ENCODE measurements at regions not wholly inside any gene's neighbourhood (a gene's known extent, or its start where the extent isn't known, plus 50 kb on each side); places are given as distances from the start of the nearest gene placed in this dataset.
A peak's percentile ranks its signal among the peaks of the same experiment; 100 is the strongest.

DNA sequence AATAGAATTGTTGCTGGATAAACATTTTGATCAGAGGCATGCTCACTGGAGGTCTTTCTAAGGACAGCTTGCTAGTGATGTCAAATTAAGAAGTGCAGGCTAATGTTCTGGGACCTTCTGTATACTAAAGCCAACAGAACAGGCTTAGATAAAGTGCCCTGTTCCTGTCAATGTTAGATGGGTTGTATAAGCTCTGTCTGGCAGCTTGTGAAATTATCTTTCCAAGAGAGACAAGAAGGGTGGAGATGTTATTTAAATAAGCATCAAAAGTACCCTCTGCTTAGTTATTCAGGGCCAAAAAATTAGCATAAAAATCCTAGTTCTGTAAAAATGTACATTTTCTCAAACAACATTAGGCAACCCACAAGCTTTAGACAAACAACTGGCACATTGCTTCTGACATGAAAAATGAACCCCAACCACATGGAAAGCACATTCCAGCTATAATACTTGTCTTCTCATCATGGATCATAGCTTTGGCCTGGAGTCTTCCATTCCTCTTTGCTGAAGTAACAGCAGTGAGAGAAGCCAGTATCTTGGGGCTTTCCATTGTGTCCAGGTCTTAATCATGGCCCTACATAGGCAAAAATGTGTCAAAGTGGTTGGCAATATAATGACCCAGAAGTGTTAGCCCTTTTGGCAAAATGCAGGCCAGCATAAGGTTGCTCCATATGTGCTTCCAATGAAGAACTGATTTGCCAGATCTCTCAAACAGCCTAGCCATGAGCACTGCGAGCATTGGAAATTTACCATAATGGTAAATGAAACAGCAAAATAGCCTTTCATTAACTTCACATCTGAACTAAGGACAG is 478.1 kb upstream of the ZNF804A start:
- Histone ChIP-seq H3K56ac (ENCODE audit: low read length) (no peak overlapping the region), H2BK15ac (replicated peaks; ENCODE audit: low read depth) (no peak overlapping the region), H3K23ac (ENCODE audit: low read length) (no peak overlapping the region), H3K4ac (ENCODE audit: low read depth, low read length) (no peak overlapping the region), H3K9ac (ENCODE audit: low read length) (no peak overlapping the region), H3K27me3 (ENCODE audit: insufficient read depth, low read length, poor library complexity) (no peaks in the 10 kb centered on the region), H4K8ac (ENCODE audit: low read depth, low read length) (no peak overlapping the region), H4K5ac (ENCODE audit: low read length) (no peak overlapping the region), H3K4me1 (ENCODE audit: control insufficient read depth, low read depth, low read length) (no peaks in the 10 kb centered on the region), H2BK5ac (ENCODE audit: low read length) (no peak overlapping the region), H3K27ac (ENCODE audit: low read depth, low read length) (no peak overlapping the region), H3K36me3 (ENCODE audit: control insufficient read depth, insufficient read depth, low read length) (no peaks in the 10 kb centered on the region), H2AK5ac (ENCODE audit: low read length) (no peak overlapping the region), H3K18ac (ENCODE audit: low read length) (no peak overlapping the region), H3K79me2 (ENCODE audit: control insufficient read depth, insufficient read depth, low read length) (no peaks in the 10 kb centered on the region), H3K4me3 (ENCODE audit: low read length) (no peak overlapping the region), H2BK120ac (ENCODE audit: low read depth, low read length) (no peak overlapping the region), H3K79me1 (ENCODE audit: low read length) (no peaks in the 10 kb centered on the region), H3K4me2 (ENCODE audit: low read length) (no peak overlapping the region)
- no peak for DNase-seq
- WGBS (ENCODE audit: extremely low coverage, insufficient coverage, low lambda C conversion rate) = no CpG with 5 or more reads among the region's 1 CpG

DNA sequence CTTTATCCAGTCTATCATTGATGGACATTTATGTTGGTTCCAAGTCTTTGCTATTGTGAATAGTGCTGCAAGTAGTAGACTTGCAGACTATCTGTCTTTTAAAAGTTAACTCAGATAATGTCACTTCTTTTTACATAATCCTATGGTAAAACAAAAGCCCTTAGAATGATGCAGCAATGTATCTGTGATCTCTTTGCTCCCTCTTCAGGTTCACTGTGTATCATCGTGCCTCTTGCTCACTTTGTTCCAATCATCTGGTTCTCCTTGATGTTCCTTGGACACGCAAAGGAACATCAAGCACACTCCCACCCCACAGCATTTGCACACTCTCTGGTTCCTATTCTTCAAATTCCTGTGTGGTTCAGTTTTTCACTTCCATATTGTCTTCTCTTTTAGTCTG is 472.5 kb upstream of the ZNF804A start:
- Histone ChIP-seq H3K56ac (ENCODE audit: low read length) (no peak overlapping the region), H3K4ac (ENCODE audit: low read depth, low read length) (no peak overlapping the region), H4K8ac (ENCODE audit: low read depth, low read length) (no peak overlapping the region), H3K4me3 (ENCODE audit: low read length) (no peak overlapping the region), H3K27me3 (ENCODE audit: insufficient read depth, low read length, poor library complexity) (no peaks in the 10 kb centered on the region), H3K23ac (ENCODE audit: low read length) (no peak overlapping the region), H2AK5ac (ENCODE audit: low read length) (no peak overlapping the region), H3K18ac (ENCODE audit: low read length) (no peak overlapping the region), H3K36me3 (ENCODE audit: control insufficient read depth, insufficient read depth, low read length) (no peaks in the 10 kb centered on the region), H2BK15ac (replicated peaks; ENCODE audit: low read depth) (no peak overlapping the region), H2BK120ac (ENCODE audit: low read depth, low read length) (no peak overlapping the region), H3K79me1 (ENCODE audit: low read length) (no peaks in the 10 kb centered on the region), H3K9ac (ENCODE audit: low read length) (no peak overlapping the region), H3K27ac (ENCODE audit: low read depth, low read length) (no peak overlapping the region), H3K4me2 (ENCODE audit: low read length) (no peak overlapping the region), H3K4me1 (ENCODE audit: control insufficient read depth, low read depth, low read length) (no peaks in the 10 kb centered on the region), H3K79me2 (ENCODE audit: control insufficient read depth, insufficient read depth, low read length) (no peaks in the 10 kb centered on the region), H4K5ac (ENCODE audit: low read length) (no peak overlapping the region), H2BK5ac (ENCODE audit: low read length) (no peak overlapping the region)
- WGBS (ENCODE audit: extremely low coverage, insufficient coverage, low lambda C conversion rate) = no CpG with 5 or more reads among the region's 2 CpGs
- peak; percentile 4 for DNase-seq

DNA sequence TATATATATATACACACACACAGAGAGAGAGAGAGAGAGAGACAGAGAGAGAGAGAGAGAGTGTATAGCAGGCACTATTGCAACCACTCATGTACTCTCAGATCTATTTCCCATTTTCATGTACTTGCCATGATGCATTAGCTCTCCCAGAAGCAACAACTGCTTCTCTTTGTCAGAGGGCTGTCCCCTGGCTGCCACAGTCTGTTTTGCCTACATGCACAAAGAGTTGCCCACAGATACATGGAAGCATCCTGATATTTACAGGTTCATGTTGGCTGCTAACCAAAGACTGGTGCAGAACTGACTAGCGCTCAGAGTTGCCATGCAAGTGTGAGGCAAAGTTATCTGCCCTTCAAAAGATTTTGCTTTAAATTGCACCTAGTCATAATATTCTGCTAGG is 469.3 kb upstream of the ZNF804A start:
- no peak overlapping the region for H4K8ac ChIP-seq (ENCODE audit: low read depth, low read length)
- no peak overlapping the region for H3K18ac ChIP-seq (ENCODE audit: low read length)
- H3K27me3 ChIP-seq (ENCODE audit: insufficient read depth, low read length, poor library complexity) = no peaks in the 10 kb centered on the region
- H2BK5ac ChIP-seq (ENCODE audit: low read length) = no peak overlapping the region
- H3K4me1 ChIP-seq (ENCODE audit: control insufficient read depth, low read depth, low read length) = no peaks in the 10 kb centered on the region
- H2BK120ac ChIP-seq (ENCODE audit: low read depth, low read length) = no peak overlapping the region
- no peaks in the 10 kb centered on the region for H3K79me1 ChIP-seq (ENCODE audit: low read length)
- H3K79me2 ChIP-seq (ENCODE audit: control insufficient read depth, insufficient read depth, low read length) = no peaks in the 10 kb centered on the region
- WGBS (ENCODE audit: extremely low coverage, insufficient coverage, low lambda C conversion rate) = no CpG with 5 or more reads among the region's 1 CpG
- no peak overlapping the region for H3K4ac ChIP-seq (ENCODE audit: low read depth, low read length)
- no peak overlapping the region for H3K4me2 ChIP-seq (ENCODE audit: low read length)
- H3K23ac ChIP-seq (ENCODE audit: low read length) = no peak overlapping the region
- no peak overlapping the region for H3K56ac ChIP-seq (ENCODE audit: low read length)
- no peak overlapping the region for H3K9ac ChIP-seq (ENCODE audit: low read length)
- no peak overlapping the region for H3K4me3 ChIP-seq (ENCODE audit: low read length)
- no peak overlapping the region for H2BK15ac ChIP-seq (replicated peaks; ENCODE audit: low read depth)
- H3K36me3 ChIP-seq (ENCODE audit: control insufficient read depth, insufficient read depth, low read length) = no peaks in the 10 kb centered on the region
- DNase-seq = no peak
- no peak overlapping the region for H3K27ac ChIP-seq (ENCODE audit: low read depth, low read length)
- H4K5ac ChIP-seq (ENCODE audit: low read length) = no peak overlapping the region
- no peak overlapping the region for H2AK5ac ChIP-seq (ENCODE audit: low read length)

DNA sequence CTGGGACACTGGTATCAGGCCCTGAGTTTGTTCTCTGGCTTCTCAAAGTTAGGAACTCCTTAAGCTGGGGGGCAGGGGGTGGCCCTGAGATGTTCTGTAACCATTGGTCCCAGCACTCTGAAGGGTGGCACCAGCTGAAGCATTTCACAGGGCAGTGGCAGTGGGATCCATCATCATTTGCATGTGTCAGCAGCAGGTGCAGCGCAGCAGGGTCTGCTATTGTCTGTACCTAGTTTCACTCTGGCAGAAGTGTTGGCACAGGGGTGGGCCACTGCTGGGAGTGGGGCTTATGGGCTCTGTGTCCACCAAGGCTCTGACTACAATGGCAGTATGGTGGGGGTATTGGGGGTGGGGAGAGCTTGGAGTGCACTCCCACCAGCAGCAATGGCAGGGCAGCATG is 460.4 kb upstream of the ZNF804A start:
- no peak overlapping the region for H3K9ac ChIP-seq (ENCODE audit: low read length)
- H3K4me2 ChIP-seq (ENCODE audit: low read length) = no peak overlapping the region
- H3K4ac ChIP-seq (ENCODE audit: low read depth, low read length) = no peak overlapping the region
- H3K27me3 ChIP-seq (ENCODE audit: insufficient read depth, low read length, poor library complexity) = no peaks in the 10 kb centered on the region
- no peak for DNase-seq
- H3K79me2 ChIP-seq (ENCODE audit: control insufficient read depth, insufficient read depth, low read length) = no peaks in the 10 kb centered on the region
- H2BK15ac ChIP-seq (replicated peaks; ENCODE audit: low read depth) = no peak overlapping the region
- no peak overlapping the region for H3K27ac ChIP-seq (ENCODE audit: low read depth, low read length)
- H3K56ac ChIP-seq (ENCODE audit: low read length) = no peak overlapping the region
- H3K23ac ChIP-seq (ENCODE audit: low read length) = no peak overlapping the region
- no peak overlapping the region for H2AK5ac ChIP-seq (ENCODE audit: low read length)
- H3K79me1 ChIP-seq (ENCODE audit: low read length) = no peaks in the 10 kb centered on the region
- H3K36me3 ChIP-seq (ENCODE audit: control insufficient read depth, insufficient read depth, low read length) = no peaks in the 10 kb centered on the region
- H3K4me3 ChIP-seq (ENCODE audit: low read length) = no peak overlapping the region
- no CpG with 5 or more reads among the region's 1 CpG for WGBS (ENCODE audit: extremely low coverage, insufficient coverage, low lambda C conversion rate)
- H4K5ac ChIP-seq (ENCODE audit: low read length) = no peak overlapping the region
- H2BK120ac ChIP-seq (ENCODE audit: low read depth, low read length) = no peak overlapping the region
- no peak overlapping the region for H4K8ac ChIP-seq (ENCODE audit: low read depth, low read length)
- no peaks in the 10 kb centered on the region for H3K4me1 ChIP-seq (ENCODE audit: control insufficient read depth, low read depth, low read length)
- no peak overlapping the region for H2BK5ac ChIP-seq (ENCODE audit: low read length)
- no peak overlapping the region for H3K18ac ChIP-seq (ENCODE audit: low read length)

DNA sequence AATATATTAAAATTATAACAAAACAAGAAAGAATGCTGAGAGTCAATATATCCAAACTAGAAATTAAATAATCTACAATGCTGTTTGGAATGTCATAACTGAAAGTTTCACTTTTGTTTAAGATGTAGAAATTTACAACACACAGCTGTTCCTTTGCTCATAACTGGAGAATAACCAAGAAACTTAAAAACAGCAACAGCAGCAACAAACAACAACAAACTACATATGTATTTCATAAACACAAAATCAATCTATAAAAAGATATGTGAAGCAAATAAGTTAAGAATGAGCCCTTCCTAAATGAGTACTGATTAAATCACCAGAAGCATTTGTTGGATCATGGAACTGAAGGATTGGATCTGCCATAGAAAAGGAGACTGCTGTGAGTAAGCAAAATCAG is 456.5 kb upstream of the ZNF804A start:
- Histone ChIP-seq H3K9ac (ENCODE audit: low read length) (no peak overlapping the region), H3K56ac (ENCODE audit: low read length) (no peak overlapping the region), H3K79me2 (ENCODE audit: control insufficient read depth, insufficient read depth, low read length) (no peaks in the 10 kb centered on the region), H3K27ac (ENCODE audit: low read depth, low read length) (no peak overlapping the region), H3K18ac (ENCODE audit: low read length) (no peak overlapping the region), H3K4me2 (ENCODE audit: low read length) (no peak overlapping the region), H2BK120ac (ENCODE audit: low read depth, low read length) (no peak overlapping the region), H3K4me3 (ENCODE audit: low read length) (no peak overlapping the region), H3K27me3 (ENCODE audit: insufficient read depth, low read length, poor library complexity) (no peaks in the 10 kb centered on the region), H3K36me3 (ENCODE audit: control insufficient read depth, insufficient read depth, low read length) (no peaks in the 10 kb centered on the region), H2AK5ac (ENCODE audit: low read length) (no peak overlapping the region), H2BK15ac (replicated peaks; ENCODE audit: low read depth) (no peak overlapping the region), H2BK5ac (ENCODE audit: low read length) (no peak overlapping the region), H3K79me1 (ENCODE audit: low read length) (no peaks in the 10 kb centered on the region), H4K8ac (ENCODE audit: low read depth, low read length) (no peak overlapping the region), H4K5ac (ENCODE audit: low read length) (no peak overlapping the region), H3K23ac (ENCODE audit: low read length) (no peak overlapping the region), H3K4me1 (ENCODE audit: control insufficient read depth, low read depth, low read length) (no peaks in the 10 kb centered on the region), H3K4ac (ENCODE audit: low read depth, low read length) (no peak overlapping the region)
- no peak for DNase-seq

DNA sequence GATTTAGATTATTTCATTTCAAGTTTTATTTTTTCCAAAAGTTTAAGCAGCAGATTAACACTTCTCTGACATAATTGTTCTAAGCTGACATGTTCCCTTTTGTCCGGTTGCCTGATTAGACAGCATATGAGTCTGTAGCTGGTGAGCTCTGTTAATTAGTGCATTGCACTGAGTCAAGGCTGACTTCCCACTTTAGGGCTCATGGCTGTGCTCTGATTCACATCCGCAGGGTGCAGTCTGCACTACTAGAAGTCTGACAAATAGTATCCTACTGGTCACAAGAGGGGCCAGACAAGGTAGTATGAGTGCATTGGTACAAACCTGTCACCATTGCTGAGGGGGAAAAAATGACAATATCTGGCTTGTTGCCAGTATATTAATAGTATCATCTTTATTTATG is 443.9 kb upstream of the ZNF804A start:
- Histone ChIP-seq H3K79me2 (ENCODE audit: control insufficient read depth, insufficient read depth, low read length) (no peaks in the 10 kb centered on the region), H2AK5ac (ENCODE audit: low read length) (no peak overlapping the region), H2BK5ac (ENCODE audit: low read length) (no peak overlapping the region), H4K5ac (ENCODE audit: low read length) (no peak overlapping the region), H2BK120ac (ENCODE audit: low read depth, low read length) (no peak overlapping the region), H3K4me2 (ENCODE audit: low read length) (no peak overlapping the region), H3K27me3 (ENCODE audit: insufficient read depth, low read length, poor library complexity) (no peaks in the 10 kb centered on the region), H3K18ac (ENCODE audit: low read length) (no peak overlapping the region), H3K56ac (ENCODE audit: low read length) (no peak overlapping the region), H3K23ac (ENCODE audit: low read length) (no peak overlapping the region), H3K27ac (ENCODE audit: low read depth, low read length) (no peak overlapping the region), H3K36me3 (ENCODE audit: control insufficient read depth, insufficient read depth, low read length) (no peaks in the 10 kb centered on the region), H3K79me1 (ENCODE audit: low read length) (no peaks in the 10 kb centered on the region), H2BK15ac (replicated peaks; ENCODE audit: low read depth) (no peak overlapping the region), H3K4me3 (ENCODE audit: low read length) (no peak overlapping the region), H3K4ac (ENCODE audit: low read depth, low read length) (no peak overlapping the region), H3K9ac (ENCODE audit: low read length) (no peak overlapping the region), H4K8ac (ENCODE audit: low read depth, low read length) (no peak overlapping the region), H3K4me1 (ENCODE audit: control insufficient read depth, low read depth, low read length) (no peaks in the 10 kb centered on the region)
- no CpG with 5 or more reads among the region's 2 CpGs for WGBS (ENCODE audit: extremely low coverage, insufficient coverage, low lambda C conversion rate)
- peak; percentile 33 for DNase-seq

Measured in mesendoderm (in vitro differentiated cells).